Fibroblast of lung (primary cell): ENCODE measurements at regions not wholly inside any gene's neighbourhood (a gene's known extent, or its start where the extent isn't known, plus 50 kb on each side); places are given as distances from the start of the nearest gene placed in this dataset.
A peak's percentile ranks its signal among the peaks of the same experiment; 100 is the strongest.
"Not testable (repeated sequence)": the region's sequence is repeated elsewhere in the genome, so short reads cannot be mapped to it uniquely, and the experiment has no call there.

Experiments
- DNase-seq, 2 donors: peaks; one replicate each; pipeline versions ENCODE4 v3.0.0 to v3.0.0-alpha.2; 2010; ENCODE audit warnings: low read depth in 2 of 2
- H2AFZ ChIP-seq: 2 replicates; pipeline ENCODE4 v1.5.1; 2012; ENCODE audit warnings: low read length, control low read depth, inconsistent platforms
- H3K27ac ChIP-seq: 2 replicates; pipeline ENCODE4 v1.5.1; 2011; ENCODE audit warnings: low read length, control low read depth; ENCODE audit not compliant: insufficient read depth
- H3K27me3 ChIP-seq: 2 replicates; pipeline ENCODE4 v1.5.1; 2011; ENCODE audit warnings: mild to moderate bottlenecking, low read length; ENCODE audit not compliant: control insufficient read depth, insufficient read depth
- H3K36me3 ChIP-seq: 2 replicates; pipeline ENCODE4 v1.5.1; 2011; ENCODE audit warnings: low read length; ENCODE audit not compliant: control insufficient read depth, insufficient read depth
- H3K4me1 ChIP-seq: 2 replicates; pipeline ENCODE4 v1.5.1; 2011; ENCODE audit warnings: low read length; ENCODE audit not compliant: control insufficient read depth, insufficient read depth; ENCODE audit errors: extremely low read depth
- H3K4me2 ChIP-seq: 2 replicates; pipeline ENCODE4 v1.5.1; 2011; ENCODE audit warnings: low read length, control low read depth; ENCODE audit not compliant: insufficient read depth; ENCODE audit errors: extremely low read depth
- H3K4me3 ChIP-seq, 4 experiments: fragments of 200-600 bp in 1 of 4; sonication (generic) in 1 of 4; replicated peaks in 1 of 4; 2 replicates each; pipeline ENCODE4 v1.5.1; 2011 to 2016; ENCODE audit warnings: low read length in 4 of 4, low read depth in 3 of 4, mild to moderate bottlenecking in 3 of 4, control low read depth in 2 of 4, inconsistent platforms in 1 of 4, mixed read lengths in 1 of 4; ENCODE audit not compliant: insufficient read depth in 1 of 4; ENCODE audit errors: control extremely low read depth in 1 of 4
- H3K79me2 ChIP-seq: 2 replicates; pipeline ENCODE4 v1.5.1; 2012; ENCODE audit warnings: mild to moderate bottlenecking, low read length, inconsistent platforms; ENCODE audit not compliant: control insufficient read depth, insufficient read depth
- H3K9ac ChIP-seq: 2 replicates; pipeline ENCODE4 v1.5.1; 2011; ENCODE audit warnings: mild to moderate bottlenecking, low read length, control low read depth; ENCODE audit not compliant: insufficient read depth
- H3K9me3 ChIP-seq: 2 replicates; pipeline ENCODE4 v1.5.1; 2012; ENCODE audit warnings: low read depth, low read length; ENCODE audit not compliant: control insufficient read depth, insufficient read depth
- H4K20me1 ChIP-seq: 2 replicates; pipeline ENCODE4 v1.5.1; 2011; ENCODE audit warnings: low read length; ENCODE audit not compliant: control insufficient read depth, insufficient read depth; ENCODE audit errors: extremely low read depth
- EZH2 ChIP-seq: IDR thresholded peaks from 2 replicates; pipeline ENCODE4 v1.5.1; 2012; ENCODE audit warnings: low read length, control low read depth, mild to moderate bottlenecking; ENCODE audit errors: missing control alignments
- TF ChIP-seq, protein P1 (sequence below), 2 donors: IDR thresholded peaks in 1 of 2; conservative IDR thresholded peaks in 1 of 2; 1 replicate in 1 of 2; 2 replicates in 1 of 2; pipeline ENCODE4 v1.5.1; 2011 to 2012; ENCODE audit warnings: low read length in 2 of 2, control low read depth in 1 of 2, inconsistent platforms in 1 of 2, low read depth in 1 of 2, mild to moderate bottlenecking in 1 of 2

DNA sequence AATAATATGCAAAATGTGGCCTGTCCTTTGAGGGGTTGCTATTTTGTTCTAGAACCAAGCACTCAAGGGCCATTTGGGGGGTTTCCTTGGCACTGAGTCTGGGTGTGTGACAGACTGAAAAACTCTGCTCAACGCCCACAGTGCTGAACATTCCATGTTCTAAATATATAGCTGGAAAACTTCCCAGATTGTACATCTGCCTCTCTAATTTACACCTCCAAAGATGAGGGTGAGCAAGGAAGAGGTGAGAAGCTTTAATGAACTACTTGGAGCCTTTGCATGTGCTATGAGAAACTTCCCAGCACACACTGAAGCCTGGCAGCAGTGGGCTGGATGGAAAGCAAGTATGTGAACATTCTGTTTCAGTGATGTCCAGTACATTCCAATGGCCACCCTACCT, 296.7 kb upstream of the KCNH7 start:
- Histone ChIP-seq H3K36me3 (no peaks in the 10 kb centered on the region), H2AFZ (no peak overlapping the region), H3K4me2 (no peak overlapping the region), H3K27me3 (no peaks in the 10 kb centered on the region), H3K4me1 (no peaks in the 10 kb centered on the region), H3K9me3 (no peaks in the 10 kb centered on the region), H3K79me2 (no peaks in the 10 kb centered on the region), H3K9ac (no peak overlapping the region), H4K20me1 (no peaks in the 10 kb centered on the region), H3K4me3 (no peak overlapping the region), H3K27ac (no peak overlapping the region)
- TF ChIP-seq EZH2: no peak
- TF ChIP-seq, protein P1, sequence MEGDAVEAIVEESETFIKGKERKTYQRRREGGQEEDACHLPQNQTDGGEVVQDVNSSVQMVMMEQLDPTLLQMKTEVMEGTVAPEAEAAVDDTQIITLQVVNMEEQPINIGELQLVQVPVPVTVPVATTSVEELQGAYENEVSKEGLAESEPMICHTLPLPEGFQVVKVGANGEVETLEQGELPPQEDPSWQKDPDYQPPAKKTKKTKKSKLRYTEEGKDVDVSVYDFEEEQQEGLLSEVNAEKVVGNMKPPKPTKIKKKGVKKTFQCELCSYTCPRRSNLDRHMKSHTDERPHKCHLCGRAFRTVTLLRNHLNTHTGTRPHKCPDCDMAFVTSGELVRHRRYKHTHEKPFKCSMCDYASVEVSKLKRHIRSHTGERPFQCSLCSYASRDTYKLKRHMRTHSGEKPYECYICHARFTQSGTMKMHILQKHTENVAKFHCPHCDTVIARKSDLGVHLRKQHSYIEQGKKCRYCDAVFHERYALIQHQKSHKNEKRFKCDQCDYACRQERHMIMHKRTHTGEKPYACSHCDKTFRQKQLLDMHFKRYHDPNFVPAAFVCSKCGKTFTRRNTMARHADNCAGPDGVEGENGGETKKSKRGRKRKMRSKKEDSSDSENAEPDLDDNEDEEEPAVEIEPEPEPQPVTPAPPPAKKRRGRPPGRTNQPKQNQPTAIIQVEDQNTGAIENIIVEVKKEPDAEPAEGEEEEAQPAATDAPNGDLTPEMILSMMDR (conservative IDR thresholded peaks at IDR 0.05 in 1 of 2, IDR thresholded peaks at IDR 0.05 in 1 of 2; ENCODE audit: low read depth in 1 of 2, low read length in 2 of 2): no peak
- no peak for DNase-seq

DNA sequence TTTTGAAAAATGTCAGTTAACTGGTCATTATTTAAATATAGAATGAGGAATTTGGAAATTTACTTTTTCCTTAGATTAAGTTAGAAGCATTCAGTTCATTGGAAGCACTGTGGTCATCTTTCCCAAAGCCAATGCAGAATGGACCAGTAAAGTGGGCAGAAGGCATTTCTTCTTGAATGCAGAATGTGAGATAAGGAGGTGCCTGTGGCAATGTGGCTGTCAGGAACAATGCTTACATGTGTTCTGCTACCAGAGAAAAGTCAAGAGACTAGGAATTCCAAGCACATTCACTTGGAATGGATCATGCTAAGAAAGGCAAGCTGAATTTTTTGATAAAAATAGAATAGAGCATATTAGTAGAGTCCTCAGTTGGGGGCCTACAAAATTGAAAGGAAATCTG, 295.0 kb upstream of the KCNH7 start:
- no peak overlapping the region for H3K27ac ChIP-seq
- H3K36me3 ChIP-seq: no peaks in the 10 kb centered on the region
- H3K4me3 ChIP-seq: no peak overlapping the region
- H2AFZ ChIP-seq: no peak overlapping the region
- H3K4me1 ChIP-seq: no peaks in the 10 kb centered on the region
- H3K27me3 ChIP-seq: no peaks in the 10 kb centered on the region
- no peaks in the 10 kb centered on the region for H3K79me2 ChIP-seq
- TF ChIP-seq, protein P1 (conservative IDR thresholded peaks at IDR 0.05 in 1 of 2, IDR thresholded peaks at IDR 0.05 in 1 of 2; ENCODE audit: low read depth in 1 of 2, low read length in 2 of 2): no peak
- no peak for TF ChIP-seq EZH2
- H3K9ac ChIP-seq: no peak overlapping the region
- no peaks in the 10 kb centered on the region for H3K9me3 ChIP-seq
- H4K20me1 ChIP-seq: no peaks in the 10 kb centered on the region
- DNase-seq: peak in 1 of 2 donors; percentile 79
- no peak overlapping the region for H3K4me2 ChIP-seq

DNA sequence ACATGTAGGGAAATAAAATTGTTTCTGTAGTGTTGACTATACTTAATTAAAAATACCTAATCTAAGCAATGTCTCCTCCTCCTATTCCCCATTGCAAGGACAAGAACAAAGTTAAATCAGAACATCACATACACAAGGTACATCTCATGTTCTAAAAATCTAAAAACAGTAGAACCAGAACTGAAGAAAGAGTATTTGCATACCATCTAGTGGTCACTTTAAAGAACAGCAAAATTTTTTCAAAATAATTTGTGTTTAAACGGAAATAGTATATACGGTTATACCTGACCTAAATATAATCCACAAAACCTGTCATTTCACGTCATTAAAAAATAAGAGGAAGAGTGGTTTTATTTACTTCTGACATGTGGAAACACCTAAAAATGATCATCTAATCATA, 294.3 kb upstream of the KCNH7 start:
- Histone ChIP-seq H3K27me3 (no peaks in the 10 kb centered on the region), H3K27ac (no peak overlapping the region), H2AFZ (no peak overlapping the region), H3K9ac (no peak overlapping the region), H3K4me2 (no peak overlapping the region), H3K4me1 (no peaks in the 10 kb centered on the region), H3K36me3 (no peaks in the 10 kb centered on the region), H3K4me3 (no peak overlapping the region), H3K79me2 (no peaks in the 10 kb centered on the region), H3K9me3 (no peaks in the 10 kb centered on the region), H4K20me1 (no peaks in the 10 kb centered on the region)
- DNase-seq: peak; percentile 3 to 15
- TF ChIP-seq EZH2: no peak
- TF ChIP-seq, protein P1 (conservative IDR thresholded peaks at IDR 0.05 in 1 of 2, IDR thresholded peaks at IDR 0.05 in 1 of 2; ENCODE audit: low read depth in 1 of 2, low read length in 2 of 2): peak in 1 of 2 donors; percentile 34

DNA sequence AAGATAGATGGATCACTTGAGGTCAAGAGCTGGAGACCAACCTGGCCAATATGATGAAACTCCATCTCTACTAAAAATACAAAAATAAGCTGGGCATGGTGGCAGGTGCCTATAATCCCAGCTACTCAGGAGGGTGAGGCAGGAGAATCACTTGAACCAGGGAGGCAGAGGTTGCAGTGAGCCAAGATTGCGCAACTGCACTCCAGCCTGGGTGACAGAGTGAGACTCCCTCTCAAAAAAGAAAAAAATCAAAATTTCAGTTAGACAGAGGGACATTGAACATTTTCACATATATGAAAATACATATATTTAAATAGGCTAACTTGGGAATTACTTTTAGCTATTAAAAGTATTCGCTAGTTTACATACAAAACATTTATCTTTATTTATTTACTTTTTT, 293.6 kb upstream of the KCNH7 start:
- not testable (repeated sequence) for H3K4me2 ChIP-seq, H2AFZ ChIP-seq, H3K9me3 ChIP-seq, H3K79me2 ChIP-seq, H3K9ac ChIP-seq, H3K4me1 ChIP-seq, H3K27ac ChIP-seq, H3K36me3 ChIP-seq, H3K4me3 ChIP-seq, DNase-seq, H3K27me3 ChIP-seq, H4K20me1 ChIP-seq
